GM12873 (cell line): ENCODE measurements at regions not wholly inside any gene's neighbourhood (a gene's known extent, or its start where the extent isn't known, plus 50 kb on each side); places are given as distances from the start of the nearest gene placed in this dataset.

Experiments
- CTCF ChIP-seq: IDR thresholded peaks from 2 replicates; pipeline ENCODE4 v1.5.1; 2012; ENCODE audit warnings: low read depth, mild to moderate bottlenecking, moderate library complexity, low read length, control low read depth; ENCODE audit not compliant: insufficient read depth; ENCODE audit errors: missing control alignments

GRCh38 chr4:129346036-129346435 lies 250.1 kb downstream of the C4orf33 start:
- no peak for TF ChIP-seq CTCF

- no peak for TF ChIP-seq CTCF
These were observed 250.8 kb downstream of the C4orf33 start for GRCh38 chr4:129346734-129347133.

- TF ChIP-seq CTCF, result no peak
These were observed 255.1 kb downstream of the C4orf33 start for GRCh38 chr4:129350834-129351721.

GRCh38 chr4:129352480-129352879 lies 256.5 kb downstream of the C4orf33 start:
- TF ChIP-seq CTCF, result no peak

GRCh38 chr4:129353490-129353889 lies 257.5 kb downstream of the C4orf33 start:
- no peak for TF ChIP-seq CTCF

GRCh38 chr4:129355031-129355430 lies 259.1 kb downstream of the C4orf33 start:
- no peak for TF ChIP-seq CTCF

- TF ChIP-seq CTCF, result no peak
These were observed 259.6 kb downstream of the C4orf33 start for GRCh38 chr4:129355516-129355915.
